Endodermal cell (in vitro differentiated cells): ENCODE measurements at regions not wholly inside any gene's neighbourhood (a gene's known extent, or its start where the extent isn't known, plus 50 kb on each side); places are given as distances from the start of the nearest gene placed in this dataset.

ENCODE experiments used
- DNase-seq: peaks from one replicate; pipeline ENCODE4 v3.0.0-alpha.2; 2017
- H3K27ac ChIP-seq: 2 replicates; pipeline ENCODE4 v1.5.1; 2013; ENCODE audit warnings: mild to moderate bottlenecking, low read depth, low read length, moderate library complexity
- H3K27me3 ChIP-seq: 2 replicates; pipeline ENCODE4 v1.6.1; 2013; ENCODE audit warnings: mild to moderate bottlenecking, low read length, moderate library complexity; ENCODE audit not compliant: insufficient read depth, control insufficient read depth, poor library complexity, severe bottlenecking
- H3K36me3 ChIP-seq: 2 replicates; pipeline ENCODE4 v1.7.0; 2013; ENCODE audit warnings: mild to moderate bottlenecking, low read length, moderate library complexity; ENCODE audit not compliant: control insufficient read depth, insufficient read depth
- H3K4me1 ChIP-seq: one replicate; pipeline ENCODE4 v1.7.0; 2013; ENCODE audit warnings: low read length; ENCODE audit not compliant: control insufficient read depth, insufficient read depth
- H3K4me3 ChIP-seq: 2 replicates; pipeline ENCODE4 v1.5.1; 2013; ENCODE audit warnings: mild to moderate bottlenecking, low read length, moderate library complexity
- H3K9ac ChIP-seq: 2 replicates; pipeline ENCODE4 v1.6.1; 2013; ENCODE audit warnings: mild to moderate bottlenecking, low read length, moderate library complexity; ENCODE audit not compliant: poor library complexity, severe bottlenecking; ENCODE audit errors: extremely low read depth
- H3K9me3 ChIP-seq: 2 replicates; pipeline ENCODE4 v1.6.1; 2013; ENCODE audit warnings: mild to moderate bottlenecking, low read length, moderate library complexity; ENCODE audit not compliant: control insufficient read depth
- H3K27ac Mint-ChIP-seq: 2 replicates; pipeline ENCODE4 v1.8.0; 2020; ENCODE audit warnings: mixed read lengths
- H3K27me3 Mint-ChIP-seq: 2 replicates; pipeline ENCODE4 v1.8.0; 2021; ENCODE audit warnings: mild to moderate bottlenecking, mixed read lengths; ENCODE audit not compliant: insufficient read depth
- H3K36me3 Mint-ChIP-seq: 2 replicates; pipeline ENCODE4 v1.8.0; 2020; ENCODE audit warnings: low read depth, mixed read lengths
- H3K4me1 Mint-ChIP-seq: 2 replicates; pipeline ENCODE4 v1.8.0; 2020; ENCODE audit warnings: mixed read lengths
- H3K4me3 Mint-ChIP-seq: 2 replicates; pipeline ENCODE4 v1.8.0; 2020; ENCODE audit warnings: mild to moderate bottlenecking, moderate library complexity, mixed read lengths
- H3K9me3 Mint-ChIP-seq: 2 replicates; pipeline ENCODE4 v1.8.0; 2020; ENCODE audit warnings: mild to moderate bottlenecking, mixed read lengths
- WGBS, 2 experiments: methylation state at CpG; one replicate each; pipeline versions ENCODE4 v1.1.5 to v1.1.7; 2013; ENCODE audit warnings: missing lambda C conversion rate in 2 of 2, mixed read lengths in 1 of 2; ENCODE audit not compliant: insufficient coverage in 1 of 2, insufficient read length in 1 of 2; 5-methylcytosine and 5-hydroxymethylcytosine counted together
- TF ChIP-seq, protein P1 (sequence below): fragments of 200-600 bp; sonication (generic); conservative IDR thresholded peaks from 2 replicates; pipeline ENCODE4 v1.5.0; 2021; ENCODE audit warnings: antibody characterized with exemption, mild to moderate bottlenecking

DNA sequence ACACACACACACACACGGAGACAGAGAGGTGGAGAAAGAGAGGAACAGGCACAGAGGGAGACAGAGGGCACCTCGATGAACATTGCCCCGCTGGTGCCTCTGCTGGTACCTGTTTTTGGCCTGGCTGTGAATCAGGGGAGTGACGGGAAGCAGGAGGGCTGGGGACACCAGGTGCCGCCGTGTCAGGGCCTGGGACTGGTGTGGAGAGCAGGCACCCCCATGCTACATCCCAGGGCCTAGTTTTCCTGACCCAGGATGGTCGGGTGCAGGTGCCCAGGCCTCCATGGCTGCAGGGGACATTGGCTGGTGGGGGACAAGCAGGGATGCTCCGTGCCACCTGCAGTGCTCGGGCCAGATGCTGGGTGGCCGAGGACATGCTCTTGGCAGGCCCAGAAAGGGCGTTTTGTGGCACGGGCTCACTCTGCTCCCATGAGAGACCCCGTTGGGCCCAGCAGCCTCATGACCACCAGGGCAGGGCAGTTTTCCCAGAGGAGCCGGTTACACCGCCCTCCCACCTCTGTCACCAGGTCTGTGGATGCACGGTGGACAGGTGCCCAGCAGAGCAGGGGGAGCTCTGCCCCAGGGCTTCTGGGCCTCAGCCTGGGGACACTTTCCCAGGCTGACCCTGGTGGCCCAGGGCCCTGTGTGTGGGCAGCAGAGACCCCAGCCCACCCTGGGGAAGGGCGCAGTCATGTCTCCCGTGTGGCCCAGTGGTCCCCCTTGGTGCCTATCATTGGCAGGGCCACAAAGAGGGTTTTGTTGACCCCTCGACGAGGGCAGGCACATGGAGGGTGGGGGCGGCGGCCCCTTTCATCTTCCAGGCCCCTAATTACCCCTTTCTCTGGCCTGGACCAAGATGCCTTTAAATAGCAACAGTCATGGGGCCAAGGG, 207.5 kb upstream of the RTL1 start:
- TF ChIP-seq, protein P1, sequence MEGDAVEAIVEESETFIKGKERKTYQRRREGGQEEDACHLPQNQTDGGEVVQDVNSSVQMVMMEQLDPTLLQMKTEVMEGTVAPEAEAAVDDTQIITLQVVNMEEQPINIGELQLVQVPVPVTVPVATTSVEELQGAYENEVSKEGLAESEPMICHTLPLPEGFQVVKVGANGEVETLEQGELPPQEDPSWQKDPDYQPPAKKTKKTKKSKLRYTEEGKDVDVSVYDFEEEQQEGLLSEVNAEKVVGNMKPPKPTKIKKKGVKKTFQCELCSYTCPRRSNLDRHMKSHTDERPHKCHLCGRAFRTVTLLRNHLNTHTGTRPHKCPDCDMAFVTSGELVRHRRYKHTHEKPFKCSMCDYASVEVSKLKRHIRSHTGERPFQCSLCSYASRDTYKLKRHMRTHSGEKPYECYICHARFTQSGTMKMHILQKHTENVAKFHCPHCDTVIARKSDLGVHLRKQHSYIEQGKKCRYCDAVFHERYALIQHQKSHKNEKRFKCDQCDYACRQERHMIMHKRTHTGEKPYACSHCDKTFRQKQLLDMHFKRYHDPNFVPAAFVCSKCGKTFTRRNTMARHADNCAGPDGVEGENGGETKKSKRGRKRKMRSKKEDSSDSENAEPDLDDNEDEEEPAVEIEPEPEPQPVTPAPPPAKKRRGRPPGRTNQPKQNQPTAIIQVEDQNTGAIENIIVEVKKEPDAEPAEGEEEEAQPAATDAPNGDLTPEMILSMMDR: no peak
- peaks cover 21% of the 10 kb centered on the region for H3K4me1 Mint-ChIP-seq
- Histone ChIP-seq H3K4me3 (no peak overlapping the region), H3K9ac (no peak overlapping the region), H3K27ac (no peak overlapping the region), H3K36me3 (no peaks in the 10 kb centered on the region), H3K27me3 (no peaks in the 10 kb centered on the region), H3K9me3 (peaks cover 17% of the 10 kb centered on the region), H3K4me1 (peaks cover 2% of the 10 kb centered on the region)
- H3K9me3 Mint-ChIP-seq: peaks cover 9% of the 10 kb centered on the region
- DNase-seq: peak; percentile 62
- H3K36me3 Mint-ChIP-seq: peaks cover 3% of the 10 kb centered on the region
- no peaks in the 10 kb centered on the region for H3K27me3 Mint-ChIP-seq
- H3K27ac Mint-ChIP-seq: peak overlapping the region; percentile 86
- WGBS, 2 experiments: 88 to 96% methylated on average over 9 to 22 of the region's 22 CpGs
- no peak overlapping the region for H3K4me3 Mint-ChIP-seq

DNA sequence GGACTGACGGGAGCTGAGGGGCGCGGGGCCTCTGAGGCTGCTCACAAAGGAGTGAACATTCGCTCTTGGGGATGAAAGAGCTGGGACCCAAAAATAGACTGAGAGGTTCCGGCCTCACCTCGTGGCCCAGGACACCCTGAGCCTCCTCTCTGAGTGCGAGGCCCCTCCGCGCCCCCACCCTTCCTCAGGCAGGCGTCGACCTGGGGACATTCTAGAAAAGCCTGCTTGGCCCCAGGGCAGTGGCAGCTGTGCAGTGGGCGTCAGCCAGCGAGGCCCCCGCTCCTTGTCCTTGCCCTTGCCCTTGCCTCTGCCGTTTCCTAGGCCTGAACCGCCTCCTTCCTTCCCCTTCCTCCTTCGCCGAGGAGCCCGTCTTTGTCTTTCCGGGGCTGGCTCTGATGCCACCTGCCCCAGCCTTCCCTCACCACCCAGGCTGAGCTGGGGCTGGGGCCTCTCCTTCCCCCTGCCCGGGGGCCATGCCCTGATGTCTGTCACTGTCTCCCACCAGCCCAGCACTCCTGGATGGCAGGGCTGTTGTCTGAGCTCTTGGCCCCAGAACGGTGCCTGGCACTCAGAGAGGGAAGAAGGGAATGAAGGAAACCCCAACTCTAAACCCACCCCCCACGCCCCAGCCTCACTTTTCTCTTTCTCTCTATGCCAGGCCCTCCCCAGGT, 208.2 kb upstream of the RTL1 start:
- Mint-ChIP-seq H3K27ac (no peak overlapping the region), H3K4me1 (peaks cover 29% of the 10 kb centered on the region), H3K9me3 (peaks cover 8% of the 10 kb centered on the region), H3K36me3 (no peaks in the 10 kb centered on the region), H3K27me3 (no peaks in the 10 kb centered on the region), H3K4me3 (no peak overlapping the region)
- Histone ChIP-seq H3K27ac (no peak overlapping the region), H3K9ac (no peak overlapping the region), H3K36me3 (no peaks in the 10 kb centered on the region), H3K4me1 (peaks cover 10% of the 10 kb centered on the region), H3K27me3 (no peaks in the 10 kb centered on the region), H3K9me3 (peaks cover 12% of the 10 kb centered on the region), H3K4me3 (no peak overlapping the region)
- peak; percentile 38 for DNase-seq
- 92 to 94% methylated on average over 7 to 22 of the region's 23 CpGs for WGBS, 2 experiments
- TF ChIP-seq, protein P1: no peak

DNA sequence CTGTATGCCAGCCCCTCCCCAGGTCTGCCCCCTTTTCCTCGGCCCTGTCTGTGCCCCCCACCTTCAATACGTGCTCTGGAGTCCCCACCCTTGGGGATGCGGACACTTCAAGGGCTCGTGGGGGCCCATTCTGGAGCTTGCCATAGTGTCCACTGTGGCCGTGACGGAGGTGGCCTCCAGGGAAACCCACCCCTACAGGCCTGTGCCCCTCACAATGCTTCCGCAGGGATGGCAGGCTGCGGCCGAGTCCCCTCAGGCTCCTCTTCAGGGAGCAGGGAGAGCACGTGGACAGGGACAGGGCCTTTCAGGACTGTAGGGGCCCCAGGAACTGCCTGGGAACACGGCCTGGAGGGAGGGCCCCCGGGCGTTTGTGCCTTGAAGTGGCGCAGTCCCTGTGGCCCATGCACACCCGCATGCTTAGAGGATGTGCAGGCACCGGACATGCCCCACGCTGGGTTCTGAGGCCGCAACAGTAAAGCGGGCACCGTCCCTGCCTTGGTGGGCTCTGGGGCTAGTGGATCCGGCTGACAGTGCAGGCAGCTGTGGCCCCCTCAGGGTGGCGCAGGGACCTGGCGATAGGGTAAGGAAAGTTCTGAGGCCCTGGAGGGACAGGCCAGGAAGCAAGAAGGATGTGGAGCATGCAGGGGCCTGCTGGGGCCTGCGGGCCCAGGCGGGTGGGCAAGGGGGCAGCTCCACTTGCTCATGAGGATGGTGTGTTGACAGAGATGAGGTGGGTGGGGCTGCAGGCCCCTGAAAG, 209.0 kb upstream of the RTL1 start:
- H3K4me3 Mint-ChIP-seq: no peak overlapping the region
- Histone ChIP-seq H3K27me3 (no peaks in the 10 kb centered on the region), H3K9ac (no peak overlapping the region), H3K4me1 (peaks cover 12% of the 10 kb centered on the region), H3K36me3 (no peaks in the 10 kb centered on the region), H3K4me3 (no peak overlapping the region), H3K27ac (no peak overlapping the region), H3K9me3 (peaks cover 4% of the 10 kb centered on the region)
- peak; percentile 29 for DNase-seq
- H3K27ac Mint-ChIP-seq: no peak overlapping the region
- H3K9me3 Mint-ChIP-seq: peaks cover 1% of the 10 kb centered on the region
- TF ChIP-seq, protein P1: no peak
- H3K4me1 Mint-ChIP-seq: peaks cover 33% of the 10 kb centered on the region
- WGBS, 2 experiments: 90 to 93% methylated on average over 11 to 25 of the region's 25 CpGs
- H3K27me3 Mint-ChIP-seq: no peaks in the 10 kb centered on the region
- no peaks in the 10 kb centered on the region for H3K36me3 Mint-ChIP-seq
